Mammary epithelial cell (primary cell): ENCODE measurements at regions not wholly inside any gene's neighbourhood (a gene's known extent, or its start where the extent isn't known, plus 50 kb on each side); places are given as distances from the start of the nearest gene placed in this dataset.

Experiments
- CTCF ChIP-seq, 2 donors: IDR thresholded peaks in 1 of 2; conservative IDR thresholded peaks in 1 of 2; 2 replicates each; pipeline ENCODE4 v1.5.1; 2011 to 2012; ENCODE audit warnings: inconsistent platforms in 2 of 2, low read length in 2 of 2, mild to moderate bottlenecking in 2 of 2, control low read depth in 1 of 2, low read depth in 1 of 2; ENCODE audit not compliant: insufficient read depth in 1 of 2; ENCODE audit errors: extremely low read depth in 1 of 2
- EZH2 ChIP-seq: IDR thresholded peaks from 2 replicates; pipeline ENCODE4 v1.6.1; 2012; ENCODE audit warnings: low read length, inconsistent platforms, borderline replicate concordance

- no peak for TF ChIP-seq CTCF (conservative IDR thresholded peaks at IDR 0.05 in 1 of 2, IDR thresholded peaks at IDR 0.05 in 1 of 2; ENCODE audit: extremely low read depth in 1 of 2, insufficient read depth in 1 of 2, low read depth in 1 of 2, low read length in 2 of 2)
- no peak for TF ChIP-seq EZH2
These were observed 50.3 kb upstream of the TUBGCP3 start for GRCh38 chr13:112638157-112638750.
